NCI-H524 treated with DMSO at 0.1 percent for 48 hours (cell line): ENCODE measurements at regions not wholly inside any gene's neighbourhood (a gene's known extent, or its start where the extent isn't known, plus 50 kb on each side); places are given as distances from the start of the nearest gene placed in this dataset.
A peak's percentile ranks its signal among the peaks of the same experiment; 100 is the strongest.

Experiments
- DNase-seq: peaks from one replicate; lab custom pipeline; 2025; lab: John Stamatoyannopoulos, UW

- no peak for DNase-seq
Observed at GRCh38 chr5:167232675-167233311, 1058.7 kb upstream of the WWC1 start.

GRCh38 chr5:167233507-167234220, 1057.8 kb upstream of the WWC1 start:
- DNase-seq = no peak

- DNase-seq = no peak
Observed at GRCh38 chr5:167241436-167242067, 1049.9 kb upstream of the WWC1 start.

GRCh38 chr5:167242701-167243100, 1048.7 kb upstream of the WWC1 start:
- no peak for DNase-seq

- no peak for DNase-seq
Observed at GRCh38 chr5:167243463-167243862, 1048.0 kb upstream of the WWC1 start.

DNA sequence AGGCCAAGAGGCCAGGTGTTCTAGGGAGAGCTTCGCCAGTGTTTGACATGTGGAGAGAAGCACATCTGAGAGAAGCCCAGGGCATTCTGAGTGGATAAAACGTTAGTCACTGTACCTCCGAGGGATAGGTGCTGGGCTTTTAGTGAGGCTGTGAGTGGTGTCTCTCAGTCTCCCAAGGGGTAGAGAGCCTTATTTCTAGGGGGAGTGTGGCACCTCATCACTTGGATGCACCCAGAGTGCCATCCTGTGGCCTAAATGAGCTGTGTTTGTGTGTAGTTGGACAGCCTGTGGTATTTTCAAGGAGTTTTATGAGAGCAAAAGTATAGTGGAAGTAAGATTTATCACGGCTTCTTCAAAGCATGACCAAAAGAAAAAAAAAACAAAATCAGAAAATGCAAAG, 1046.9 kb upstream of the WWC1 start:
- DNase-seq = peak; percentile 14

- DNase-seq = no peak
Observed at GRCh38 chr5:167245868-167246267, 1045.6 kb upstream of the WWC1 start.

DNA sequence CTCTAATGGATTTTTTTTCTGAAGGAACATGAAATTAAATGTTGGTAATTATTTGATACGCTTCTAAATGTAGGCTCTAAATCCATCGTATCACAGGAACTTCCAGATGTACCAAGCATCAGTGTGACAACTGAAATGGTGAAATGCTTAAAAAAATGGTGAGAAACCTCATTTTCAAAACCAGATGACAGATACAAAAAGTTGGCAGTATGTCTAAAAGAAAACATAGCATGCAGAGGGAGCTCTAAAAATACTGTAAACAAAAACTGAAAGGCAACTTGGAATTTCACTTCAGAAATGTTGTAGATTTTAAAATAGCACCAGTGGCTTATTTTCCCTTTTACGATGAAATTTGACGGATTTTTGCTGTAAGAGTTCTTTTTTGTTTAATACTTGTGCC, 1043.6 kb upstream of the WWC1 start:
- DNase-seq = no peak

GRCh38 chr5:167248257-167248656, 1043.2 kb upstream of the WWC1 start:
- DNase-seq = no peak

DNA sequence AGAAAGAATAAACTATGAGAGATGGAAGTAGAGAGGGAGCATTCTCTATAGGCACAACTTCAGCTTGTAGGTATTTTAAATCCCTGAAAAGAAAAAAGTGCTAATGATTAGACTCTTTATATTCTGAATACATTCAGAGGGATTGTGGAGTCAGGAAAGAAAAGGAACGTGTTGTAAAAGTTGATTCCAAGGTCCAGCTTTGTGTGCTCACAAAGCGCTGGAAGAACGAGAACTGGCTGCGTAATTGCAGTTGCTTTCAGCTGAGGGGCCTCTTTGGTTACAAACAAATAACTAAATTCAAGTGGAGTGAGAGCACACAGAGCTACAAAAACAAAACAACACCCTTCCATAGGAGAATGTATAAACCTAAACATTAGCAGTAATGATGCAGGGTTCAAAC, 1040.4 kb upstream of the WWC1 start:
- DNase-seq = no peak

- DNase-seq = no peak
Observed at GRCh38 chr5:167254132-167254531, 1037.3 kb upstream of the WWC1 start.

DNA sequence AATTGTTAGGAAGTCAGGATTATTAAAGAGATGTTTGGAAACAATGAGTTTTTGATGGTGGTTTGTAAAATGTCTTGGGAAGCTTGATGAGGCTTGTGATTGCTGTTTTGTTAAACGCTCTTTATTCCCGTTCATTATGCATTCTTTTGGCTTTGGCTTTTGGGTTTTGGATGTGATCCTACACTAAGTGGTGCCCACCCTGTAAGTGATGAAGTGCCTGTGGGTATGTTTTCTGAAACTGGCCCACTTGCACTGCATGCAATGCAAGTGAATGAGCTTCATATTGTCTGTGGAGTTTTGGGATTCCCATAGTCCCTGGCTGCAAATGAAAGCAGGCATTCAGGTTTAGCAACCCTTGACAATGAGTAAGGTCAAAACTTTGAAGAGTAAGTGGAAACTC, 1035.5 kb upstream of the WWC1 start:
- no peak for DNase-seq

DNA sequence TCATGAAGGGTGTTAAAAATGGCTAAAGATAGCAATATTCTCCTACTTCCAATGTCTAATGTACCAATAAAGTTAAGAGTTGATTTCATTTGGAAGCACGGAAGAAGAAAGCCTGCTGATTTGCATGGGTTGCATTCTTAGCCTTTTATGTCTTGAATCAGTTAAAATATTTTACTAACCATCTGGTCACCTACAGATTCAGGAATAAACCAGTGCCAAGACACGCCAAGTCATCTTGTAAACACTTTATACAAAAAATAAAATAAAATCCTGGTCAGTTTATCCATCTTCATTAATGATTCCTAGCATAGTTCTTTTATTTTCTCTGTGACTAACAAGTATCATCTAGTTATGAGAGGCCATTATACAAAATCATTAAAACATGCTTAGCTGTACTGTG, 1031.6 kb upstream of the WWC1 start:
- DNase-seq = no peak

DNA sequence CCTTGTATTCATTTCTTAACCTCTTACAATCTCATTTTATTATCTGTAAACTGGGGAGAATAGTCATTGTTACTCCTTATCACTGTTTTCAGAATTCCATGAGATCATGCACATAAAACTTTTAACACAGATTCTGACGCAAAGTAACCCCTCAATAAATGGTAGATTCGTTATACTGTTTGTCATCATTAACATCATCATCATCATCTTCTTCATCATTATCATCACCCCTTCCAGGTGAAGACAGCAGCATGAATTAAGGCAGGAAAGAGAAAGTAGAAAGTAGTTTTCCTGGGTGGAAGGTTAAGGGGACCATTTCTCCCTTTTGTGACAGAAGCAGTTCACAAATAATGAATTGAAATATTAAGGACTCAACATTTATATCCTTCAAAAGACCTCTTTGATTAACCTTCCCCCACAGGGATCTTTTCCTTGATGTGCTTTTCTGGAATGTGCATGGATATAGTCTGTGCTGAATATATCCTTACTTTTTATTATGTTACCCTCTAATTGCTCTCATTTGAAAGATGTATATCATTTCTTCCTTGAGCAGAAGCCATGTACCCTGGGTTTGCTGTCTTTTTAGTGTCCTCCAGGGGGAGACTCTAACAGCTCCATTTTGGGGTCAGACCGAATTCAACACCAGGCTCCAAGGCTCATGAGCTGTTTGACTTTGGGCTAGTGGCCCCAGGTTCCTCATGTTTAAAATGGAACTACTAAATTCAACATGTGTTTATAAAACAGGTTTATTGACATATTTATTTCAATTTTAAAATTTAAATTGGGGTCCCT, 1029.9 kb upstream of the WWC1 start:
- no peak for DNase-seq

GRCh38 chr5:167263185-167263584, 1028.3 kb upstream of the WWC1 start:
- DNase-seq = no peak

GRCh38 chr5:167264348-167264747, 1027.1 kb upstream of the WWC1 start:
- DNase-seq = no peak

DNA sequence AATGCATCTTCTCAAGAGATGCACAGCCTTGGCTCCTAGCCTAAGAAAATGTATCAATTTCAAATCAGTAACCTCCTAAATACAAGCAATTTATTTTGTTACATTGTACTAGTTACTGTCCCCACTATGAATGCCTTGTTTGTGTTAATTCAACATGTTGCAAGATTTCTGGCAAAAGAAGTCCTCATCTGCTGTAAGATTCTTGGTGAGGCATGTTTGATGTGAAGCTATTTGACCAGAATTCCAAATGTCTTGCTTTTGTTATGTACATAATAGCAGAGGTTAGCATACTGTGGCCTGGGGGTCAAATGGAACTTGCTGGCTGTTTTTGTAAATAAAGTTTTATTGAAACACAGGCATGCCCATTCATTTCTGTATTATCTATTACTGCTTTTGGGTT, 1023.1 kb upstream of the WWC1 start:
- DNase-seq = no peak

DNA sequence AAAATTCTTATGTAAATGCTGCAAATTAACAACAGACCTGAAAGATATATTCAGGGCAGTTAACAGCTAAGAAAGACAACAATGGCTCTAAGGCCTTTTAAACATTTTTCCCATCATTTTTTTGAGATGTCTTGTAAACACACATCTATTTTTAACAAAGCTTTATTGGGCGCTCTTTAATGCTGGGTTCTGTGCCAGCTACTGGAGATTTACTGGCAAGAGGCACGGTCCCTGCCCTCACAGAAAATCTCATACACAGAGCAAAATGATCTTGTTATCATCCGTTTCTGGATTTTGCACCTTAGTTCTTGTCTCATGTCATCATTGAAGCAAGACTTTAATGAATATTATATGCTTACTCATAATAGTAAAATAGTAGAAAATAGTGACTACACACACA, 1022.3 kb upstream of the WWC1 start:
- DNase-seq = no peak

DNA sequence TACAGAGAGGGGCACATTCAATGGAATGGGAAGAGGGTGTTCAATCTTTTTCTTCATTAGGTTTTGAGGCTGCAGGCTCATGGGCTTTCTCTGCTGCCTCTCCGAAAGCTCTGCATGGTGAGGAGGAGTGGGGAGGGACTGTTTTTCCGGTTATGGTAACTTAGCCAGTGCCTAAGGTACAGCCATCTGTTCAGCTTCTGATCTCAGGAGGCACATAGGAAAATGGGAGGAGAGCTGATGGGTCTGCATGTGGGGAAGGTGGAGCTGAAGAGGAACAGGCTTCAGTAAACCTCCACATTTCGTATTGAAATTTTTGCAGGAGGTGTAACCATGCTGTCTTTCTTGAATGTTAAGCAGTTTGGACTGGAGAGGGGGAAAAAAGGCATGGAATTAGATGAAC, 1020.4 kb upstream of the WWC1 start:
- DNase-seq = no peak

DNA sequence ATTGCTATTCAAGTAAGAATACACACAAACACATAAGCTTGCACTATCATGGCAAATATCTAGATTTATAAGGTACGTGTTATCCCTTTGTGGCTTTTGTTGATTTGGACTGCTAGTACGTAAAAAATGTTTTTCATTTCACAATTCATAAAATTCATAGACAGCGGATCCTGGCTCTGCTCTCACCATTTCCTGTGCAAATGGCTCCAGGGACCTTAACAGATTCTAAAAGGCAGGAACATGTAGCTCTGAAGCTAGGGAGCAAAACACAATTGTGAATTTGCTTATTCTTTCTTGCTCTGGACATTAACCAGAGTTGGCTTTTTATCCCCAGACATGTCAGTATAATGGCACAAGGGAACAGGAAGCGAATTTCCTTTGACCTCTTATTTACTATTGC, 1019.9 kb upstream of the WWC1 start:
- no peak for DNase-seq

GRCh38 chr5:167280111-167280510, 1011.3 kb upstream of the WWC1 start:
- no peak for DNase-seq

DNA sequence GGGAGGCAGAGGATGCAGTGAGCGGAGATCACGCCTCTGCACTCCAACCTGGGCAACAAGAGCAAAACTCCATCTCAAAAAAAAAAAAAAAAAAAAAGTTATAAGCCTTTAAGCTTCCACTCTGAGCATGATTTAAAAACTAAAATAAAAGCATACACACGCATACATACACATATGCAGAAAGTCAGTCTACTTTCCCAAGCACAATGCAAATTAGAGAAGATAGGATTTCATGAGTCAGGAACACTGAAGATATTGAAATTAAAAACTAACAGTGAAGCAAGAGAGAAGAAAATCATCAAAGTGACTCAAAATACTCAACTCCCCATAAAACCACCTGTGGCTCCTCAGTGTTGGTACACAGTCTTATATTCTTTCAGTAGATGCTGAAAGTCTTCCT, 1009.5 kb upstream of the WWC1 start:
- no peak for DNase-seq

DNA sequence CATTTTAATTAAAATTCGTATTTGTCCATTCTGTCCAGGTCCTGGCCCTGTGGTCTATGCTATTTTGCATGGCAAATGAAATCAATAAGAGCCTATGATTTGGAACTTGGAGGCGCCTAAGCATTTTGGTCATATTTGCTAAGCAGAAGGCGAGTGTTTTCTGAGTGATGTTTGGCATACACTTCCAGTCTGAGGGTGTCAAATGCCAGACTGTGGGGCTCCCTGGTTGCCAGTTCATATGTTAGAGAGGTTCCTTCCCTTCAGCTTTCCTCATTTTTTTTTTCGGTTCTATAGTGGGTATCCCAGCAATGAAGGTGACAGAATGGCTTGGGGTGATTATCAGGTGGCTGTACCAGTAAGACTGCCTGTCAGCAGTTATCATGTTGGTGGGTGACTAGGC, 1007.8 kb upstream of the WWC1 start:
- no peak for DNase-seq
